Choroid plexus epithelial cell (primary cell): ENCODE measurements at regions not wholly inside any gene's neighbourhood (a gene's known extent, or its start where the extent isn't known, plus 50 kb on each side); places are given as distances from the start of the nearest gene placed in this dataset.

Experiments used
- DNase-seq: peaks from one replicate; pipeline ENCODE4 v3.0.0-alpha.2; 2010; ENCODE audit warnings: low read depth
- H3K4me3 ChIP-seq: 2 replicates; pipeline ENCODE4 v1.5.1; 2011; ENCODE audit warnings: low read depth, mild to moderate bottlenecking, control low read depth, low read length, moderate library complexity
- CTCF ChIP-seq: conservative IDR thresholded peaks from 2 replicates; pipeline ENCODE4 v1.5.1; 2011; ENCODE audit warnings: low read depth, mild to moderate bottlenecking, control low read depth, inconsistent platforms, low read length, moderate library complexity

DNA sequence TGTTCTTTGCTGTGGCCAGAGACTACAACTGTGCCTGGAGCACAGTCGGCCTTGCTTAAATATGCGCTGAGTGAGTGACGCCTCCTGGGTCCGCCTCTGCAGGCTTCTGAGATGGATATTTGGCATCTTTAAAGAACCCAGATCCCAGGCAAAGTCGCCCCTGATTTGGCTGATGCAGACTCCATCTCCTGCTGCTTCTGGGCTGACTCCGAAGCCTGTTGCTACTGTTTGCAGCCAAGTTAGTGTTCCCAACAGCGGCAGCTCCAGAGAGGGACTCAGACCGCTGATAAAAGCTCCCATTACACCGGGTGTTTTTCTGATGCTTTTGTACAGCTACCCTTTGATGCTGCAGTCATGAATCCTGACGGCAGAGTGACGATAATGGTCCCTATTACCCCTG is 83.0 kb upstream of the SULF2 start:
- DNase-seq, result no peak

DNA sequence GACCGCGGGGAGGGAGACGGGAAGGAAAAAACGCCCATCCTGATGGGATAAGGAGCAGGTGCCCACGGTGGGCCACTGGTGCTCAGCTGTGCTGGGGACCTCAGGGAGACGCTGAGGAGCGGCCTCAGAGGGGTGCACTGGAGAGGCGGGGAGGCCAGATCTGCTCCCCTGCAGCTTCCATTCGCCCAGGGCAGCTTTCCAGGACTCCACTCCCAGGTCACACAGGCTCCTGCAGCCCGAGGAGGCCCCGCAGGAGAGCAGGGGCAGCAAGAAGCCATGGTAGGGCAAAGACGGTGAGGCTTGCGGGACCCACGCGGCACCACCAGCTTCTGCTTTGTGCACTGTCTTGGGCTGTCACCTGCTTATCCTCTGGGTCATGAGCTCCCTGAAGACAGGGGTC is 82.5 kb upstream of the SULF2 start:
- no peak for DNase-seq
- H3K4me3 ChIP-seq, result no peak overlapping the region
- TF ChIP-seq CTCF, result no peak

More for the DNA sequence above, 83.0 kb upstream of the SULF2 start:
- H3K4me3 ChIP-seq, result no peak overlapping the region
- no peak for TF ChIP-seq CTCF

- DNase-seq, result no peak
- no peak overlapping the region for H3K4me3 ChIP-seq
- no peak for TF ChIP-seq CTCF
Observed at GRCh38 chr20:47866480-47866879, 81.2 kb upstream of the SULF2 start.

DNA sequence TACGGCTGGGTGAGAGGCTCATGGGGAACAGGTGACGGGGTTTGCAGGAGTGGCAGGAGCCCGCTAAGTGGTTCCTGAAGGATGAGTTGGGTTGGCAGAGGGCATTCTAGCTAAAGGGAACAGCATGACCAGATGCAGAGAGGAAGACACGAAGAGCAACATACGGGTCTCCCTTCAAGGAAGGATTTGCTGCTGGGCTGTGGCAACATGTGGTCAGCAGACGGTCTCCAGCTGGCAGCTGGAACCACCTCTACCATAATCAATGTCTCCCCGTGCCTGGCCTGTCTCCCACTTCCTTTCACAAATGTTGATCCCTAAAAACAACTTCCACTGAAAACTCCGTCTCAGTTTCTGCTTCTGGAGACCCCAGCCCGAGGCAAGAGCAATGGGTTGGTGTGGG is 80.6 kb upstream of the SULF2 start:
- DNase-seq, result no peak
- TF ChIP-seq CTCF, result no peak
- H3K4me3 ChIP-seq, result no peak overlapping the region

GRCh38 chr20:47865451-47865850 is 80.2 kb upstream of the SULF2 start:
- no peak for DNase-seq
- no peak for TF ChIP-seq CTCF
- no peak overlapping the region for H3K4me3 ChIP-seq

DNA sequence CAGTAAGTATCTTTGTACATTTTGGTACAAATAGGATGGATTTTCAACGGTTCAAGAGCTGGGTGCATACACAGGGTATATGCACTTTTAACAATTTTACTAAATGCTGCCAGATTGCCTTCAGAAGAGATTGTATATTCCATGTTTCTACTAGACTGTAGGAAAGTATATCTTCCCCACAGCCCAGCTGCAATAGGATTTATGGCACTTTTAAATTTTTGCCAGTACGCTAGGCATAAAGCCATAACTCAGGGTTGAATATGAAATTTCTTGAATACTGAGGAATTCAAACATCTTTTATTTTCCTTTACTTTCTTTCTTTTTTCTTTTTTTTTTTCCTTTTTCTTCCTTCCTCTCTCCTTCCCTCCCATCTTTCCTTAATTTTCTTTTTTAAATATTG is 78.7 kb upstream of the SULF2 start:
- no peak for TF ChIP-seq CTCF
- no peak for DNase-seq
- no peak overlapping the region for H3K4me3 ChIP-seq

- TF ChIP-seq CTCF, result no peak
Observed at GRCh38 chr20:47863315-47863965, 78.2 kb upstream of the SULF2 start.

More at GRCh38 chr20:47863315-47863965, 78.2 kb upstream of the SULF2 start:
- no peak for DNase-seq
- no peak overlapping the region for H3K4me3 ChIP-seq
